Pancreas (tissue), 10 donors: ENCODE measurements at regions not wholly inside any gene's neighbourhood (a gene's known extent, or its start where the extent isn't known, plus 50 kb on each side); places are given as distances from the start of the nearest gene placed in this dataset.
"Not testable (repeated sequence)": the region's sequence is repeated elsewhere in the genome, so short reads cannot be mapped to it uniquely, and the experiment has no call there.

Experiments
- ATAC-seq, 4 donors: fragments of 200-7000 bp; cut with Tn5 transposase; one replicate each; pipeline versions ENCODE4 v1.8.0 to v1.9.1; 2020; ENCODE audit warnings: mild to moderate bottlenecking in 4 of 4, moderate library complexity in 4 of 4
- DNase-seq, 6 donors: peaks; one replicate each; pipeline ENCODE4 v3.0.0-alpha.2; 2020
- FAIRE-seq: peaks from 2 replicates; lab custom pipeline; 2012; peaks lifted over from hg19 to GRCh38; lab: Jason Lieb, UNC
- H3K27ac ChIP-seq, 4 donors: fragments of 200-600 bp; sonication (generic); 1 replicate in 3 of 4; 2 replicates in 1 of 4; pipeline versions ENCODE4 v1.5.0 to v1.8.0; 2020
- H3K27me3 ChIP-seq, 4 donors: fragments of 200-600 bp; one replicate each; pipeline ENCODE4 v1.8.0; 2021
- H3K36me3 ChIP-seq, 3 donors: fragments of 200-600 bp; sonication (generic) in 1 of 3; one replicate each; pipeline versions ENCODE4 v1.5.0 to v1.8.0; 2020 to 2021
- H3K4me1 ChIP-seq, 3 donors: fragments of 200-600 bp; one replicate each; pipeline ENCODE4 v1.8.0; 2021
- H3K4me3 ChIP-seq, 4 donors: fragments of 200-600 bp; sonication (generic) in 2 of 4; one replicate each; pipeline versions ENCODE4 v1.5.0 to v1.8.0; 2020 to 2021
- H3K9me3 ChIP-seq, 4 donors: fragments of 200-600 bp; one replicate each; pipeline ENCODE4 v1.8.0; 2021
- CTCF ChIP-seq, 4 donors: fragments of 200-600 bp; sonication (generic) in 3 of 4; IDR thresholded peaks; one replicate each; pipeline versions ENCODE4 v1.5.0 to v1.8.0; 2021; ENCODE audit warnings: antibody characterized with exemption in 4 of 4
- WGBS, 2 donors: extraction: QIAGEN DNeasy Blood & Tissue Kit; methylation state at CpG; one replicate each; pipeline ENCODE4 v1.1.7; 2013; 5-methylcytosine and 5-hydroxymethylcytosine counted together
- intact Hi-C, 3 donors: fragments of 100-400 bp; cut with DNase I; formaldehyde crosslinking; loops; one replicate each; pipeline versions ENCODE4 v1.11.1 to v1.14.2; 2022
- donor health status: healthy with polysubstance abuse.
- donor health status: DM: no; HTN: no; CAD: no; lungs with moderate emphysema.
- donor health status: DM: no; HTN: no; CAD: no.
- donor health status: control.
- donor health status: control.
- donor health status: Bipolar disorder and iron deficiency.
- donor health status: DM: yes; HTN: yes; CAD: no.
- donor health status: DM: no; HTN: no; CAD: no.
- donor health status: DM: no; HTN: no; CAD: no.
- donor health status: DM: yes; HTN: yes; CAD: no.

- 52 to 69% methylated on average over 7 of the region's 7 CpGs for WGBS, 2 donors
- H3K4me1 ChIP-seq, result no peaks in the 10 kb centered on the region
- TF ChIP-seq CTCF (IDR thresholded peaks at IDR 0.05), result no peak
- H3K27ac ChIP-seq, result no peak overlapping the region
- intact Hi-C loops, result no loop called here
- H3K9me3 ChIP-seq, result no peaks in the 10 kb centered on the region
- no peaks in the 10 kb centered on the region for H3K27me3 ChIP-seq
- no peak for ATAC-seq
- no peak for FAIRE-seq
- no peak overlapping the region for H3K4me3 ChIP-seq
- DNase-seq, result no peak
- no peaks in the 10 kb centered on the region for H3K36me3 ChIP-seq
Observed at GRCh38 chr14:53399057-53399456, 245.9 kb upstream of the DDHD1 start.

DNA sequence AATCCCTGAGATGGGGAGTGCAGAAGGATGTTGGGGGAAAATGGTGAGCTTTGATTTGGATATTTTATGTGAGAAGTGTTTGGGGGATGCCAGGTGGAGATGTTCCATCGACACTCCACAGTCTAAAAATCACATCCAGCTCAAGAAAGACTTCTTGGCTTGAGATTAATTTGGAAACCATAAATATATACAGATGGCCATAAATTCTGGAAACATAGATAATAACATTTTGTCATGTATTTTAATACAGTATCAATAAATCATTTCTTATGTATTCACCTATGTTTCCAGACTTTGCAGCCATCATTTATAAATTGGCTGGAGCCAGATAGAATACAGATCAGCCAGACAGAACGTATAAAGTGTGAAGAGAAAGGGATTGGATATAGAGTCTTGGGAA, 245.5 kb upstream of the DDHD1 start:
- 51 to 77% methylated on average over 2 of the region's 2 CpGs for WGBS, 2 donors
- no peak for DNase-seq
- ATAC-seq, result no peak
- Histone ChIP-seq H3K27me3 (no peaks in the 10 kb centered on the region), H3K4me3 (no peak overlapping the region), H3K4me1 (no peaks in the 10 kb centered on the region), H3K36me3 (no peaks in the 10 kb centered on the region), H3K27ac (no peak overlapping the region), H3K9me3 (no peaks in the 10 kb centered on the region)
- FAIRE-seq, result no peak
- no peak for TF ChIP-seq CTCF (IDR thresholded peaks at IDR 0.05)
- intact Hi-C loops, result no loop called here

DNA sequence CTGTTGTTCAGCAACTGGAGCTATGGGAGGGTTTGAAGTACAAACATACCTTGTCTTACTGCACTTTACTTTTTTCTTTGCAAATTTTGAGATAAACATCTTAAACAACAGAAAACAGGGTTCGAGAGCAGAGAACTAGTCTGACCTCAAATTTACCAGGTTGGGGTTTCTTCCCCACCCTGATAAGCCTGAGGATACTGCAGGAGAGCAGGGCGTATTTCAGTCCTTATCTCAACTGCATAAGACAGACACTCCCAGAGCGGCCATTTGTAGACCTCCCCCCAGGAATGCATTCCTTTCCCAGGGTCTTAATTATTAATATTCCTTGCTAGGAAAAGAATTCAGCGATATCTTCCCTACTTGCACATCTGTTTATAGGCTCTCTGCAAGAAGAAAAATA, 242.1 kb upstream of the DDHD1 start:
- ATAC-seq, H3K4me1 ChIP-seq, intact Hi-C loops, H3K27me3 ChIP-seq, DNase-seq, H3K36me3 ChIP-seq, H3K27ac ChIP-seq, H3K9me3 ChIP-seq, H3K4me3 ChIP-seq, FAIRE-seq: not testable (repeated sequence)
- 78 to 84% methylated on average over 4 of the region's 4 CpGs for WGBS, 2 donors

DNA sequence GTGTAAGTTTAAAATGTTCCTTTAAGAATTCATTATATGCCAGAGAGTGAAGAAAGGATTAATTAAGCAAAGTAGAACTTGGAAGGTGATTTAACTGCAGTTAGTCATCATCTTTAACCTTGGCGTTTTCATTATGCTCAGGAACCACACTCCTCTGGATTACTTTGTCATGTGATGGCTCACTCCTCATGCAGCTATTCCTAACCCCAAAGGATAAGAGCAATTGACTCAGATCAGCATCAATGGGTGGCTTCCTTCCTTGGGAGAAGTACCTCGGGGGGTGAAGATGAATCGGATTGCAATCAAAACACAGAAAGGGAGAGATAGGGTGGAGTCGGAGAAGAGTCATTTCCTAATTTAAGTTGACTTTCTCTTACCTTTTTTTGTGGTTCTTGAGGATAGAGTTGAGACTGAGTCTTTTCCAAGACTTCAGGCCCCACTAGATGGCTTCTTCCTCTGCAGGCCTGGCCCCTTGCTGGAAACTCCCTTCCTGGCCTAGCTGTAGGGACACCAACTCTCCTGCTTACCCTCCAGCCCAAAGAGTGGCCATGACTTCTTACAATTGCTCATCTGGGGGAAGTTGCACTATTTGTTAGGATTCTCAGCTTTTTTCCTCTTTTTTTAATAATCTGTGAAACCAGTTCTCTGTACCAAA, 238.6 kb upstream of the DDHD1 start:
- Histone ChIP-seq H3K4me1 (no peaks in the 10 kb centered on the region), H3K27me3 (no peaks in the 10 kb centered on the region), H3K36me3 (no peaks in the 10 kb centered on the region), H3K4me3 (no peak overlapping the region), H3K27ac (no peak overlapping the region), H3K9me3 (no peaks in the 10 kb centered on the region)
- WGBS, 2 donors, result 82 to 88% methylated on average over 4 of the region's 4 CpGs
- DNase-seq (no peak), FAIRE-seq (no peak), ATAC-seq (no peak)
- TF ChIP-seq CTCF (IDR thresholded peaks at IDR 0.05), result no peak
- intact Hi-C loops, result no loop called here

GRCh38 chr14:53391156-53391555, 238.0 kb upstream of the DDHD1 start:
- Histone ChIP-seq H3K36me3 (no peaks in the 10 kb centered on the region), H3K27me3 (no peaks in the 10 kb centered on the region), H3K4me3 (no peak overlapping the region), H3K9me3 (no peaks in the 10 kb centered on the region), H3K27ac (no peak overlapping the region), H3K4me1 (no peaks in the 10 kb centered on the region)
- DNase-seq (no peak), FAIRE-seq (no peak), ATAC-seq (no peak)
- TF ChIP-seq CTCF (IDR thresholded peaks at IDR 0.05), result no peak
- WGBS, 2 donors, result 41 to 56% methylated on average over 2 of the region's 2 CpGs
- intact Hi-C loops, result no loop called here
